ENCODE measurements at regions not wholly inside any gene's neighbourhood (a gene's known extent, or its start where the extent isn't known, plus 50 kb on each side); places are given as distances from the start of the nearest gene placed in this dataset.

GRCh38 chr21:38670861-38671260 lies 134.9 kb upstream of the ETS2 start:
- Histone ChIP-seq H2AFZ (ENCODE audit: low read depth, low read length) (no peak overlapping the region), H3K9me3 (ENCODE audit: insufficient read depth, low read length, severe bottlenecking) (no peaks in the 10 kb centered on the region), H3K27me3 (ENCODE audit: insufficient read depth, low read length, poor library complexity) (no peaks in the 10 kb centered on the region), H3K4me2 (ENCODE audit: insufficient read depth, low read length) (no peak overlapping the region), H3K4me1 (ENCODE audit: insufficient read depth, low read length) (no peaks in the 10 kb centered on the region), H3K27ac (ENCODE audit: low read length) (no peak overlapping the region), H3K9ac (ENCODE audit: low read depth, low read length) (no peak overlapping the region), H3K36me3 (ENCODE audit: insufficient read depth, low read length) (no peaks in the 10 kb centered on the region), H3K4me3 (ENCODE audit: low read depth in 1 of 2, low read length in 2 of 2) (no peak overlapping the region), H4K20me1 (ENCODE audit: insufficient read depth, low read length) (no peaks in the 10 kb centered on the region), H3K79me2 (ENCODE audit: insufficient read depth, low read length) (no peaks in the 10 kb centered on the region)
- TF ChIP-seq CTCF (IDR thresholded peaks at IDR 0.05; ENCODE audit: borderline replicate concordance, extremely low read depth, low read length, poor library complexity, severe bottlenecking) (no peak), EZH2 (IDR thresholded peaks at IDR 0.05; ENCODE audit: borderline replicate concordance, low read depth, low read length, severe bottlenecking) (no peak)
- ATAC-seq (ENCODE audit: insufficient read depth, low read depth): no peak
- no peak for DNase-seq

GRCh38 chr21:38671773-38672172 lies 134.0 kb upstream of the ETS2 start:
- no peak for ATAC-seq (ENCODE audit: insufficient read depth, low read depth)

GRCh38 chr21:38675182-38675824 lies 130.4 kb upstream of the ETS2 start:
- ATAC-seq (ENCODE audit: insufficient read depth, low read depth) (no peak), DNase-seq (no peak)
- Histone ChIP-seq H3K9me3 (ENCODE audit: insufficient read depth, low read length, severe bottlenecking) (no peaks in the 10 kb centered on the region), H3K79me2 (ENCODE audit: insufficient read depth, low read length) (no peaks in the 10 kb centered on the region), H3K4me1 (ENCODE audit: insufficient read depth, low read length) (no peaks in the 10 kb centered on the region), H3K27ac (ENCODE audit: low read length) (no peak overlapping the region), H2AFZ (ENCODE audit: low read depth, low read length) (no peak overlapping the region), H4K20me1 (ENCODE audit: insufficient read depth, low read length) (no peaks in the 10 kb centered on the region), H3K27me3 (ENCODE audit: insufficient read depth, low read length, poor library complexity) (no peaks in the 10 kb centered on the region), H3K36me3 (ENCODE audit: insufficient read depth, low read length) (no peaks in the 10 kb centered on the region), H3K4me2 (ENCODE audit: insufficient read depth, low read length) (no peak overlapping the region), H3K9ac (ENCODE audit: low read depth, low read length) (no peak overlapping the region), H3K4me3 (ENCODE audit: low read depth in 1 of 2, low read length in 2 of 2) (no peak overlapping the region)
- TF ChIP-seq EZH2 (IDR thresholded peaks at IDR 0.05; ENCODE audit: borderline replicate concordance, low read depth, low read length, severe bottlenecking) (no peak), CTCF (IDR thresholded peaks at IDR 0.05; ENCODE audit: borderline replicate concordance, extremely low read depth, low read length, poor library complexity, severe bottlenecking) (no peak)

More at GRCh38 chr21:38671773-38672172, 134.0 kb upstream of the ETS2 start:
- Histone ChIP-seq H3K9me3 (ENCODE audit: insufficient read depth, low read length, severe bottlenecking) (no peaks in the 10 kb centered on the region), H3K79me2 (ENCODE audit: insufficient read depth, low read length) (no peaks in the 10 kb centered on the region), H2AFZ (ENCODE audit: low read depth, low read length) (no peak overlapping the region), H3K9ac (ENCODE audit: low read depth, low read length) (no peak overlapping the region), H3K27ac (ENCODE audit: low read length) (no peak overlapping the region), H4K20me1 (ENCODE audit: insufficient read depth, low read length) (no peaks in the 10 kb centered on the region), H3K4me1 (ENCODE audit: insufficient read depth, low read length) (no peaks in the 10 kb centered on the region), H3K27me3 (ENCODE audit: insufficient read depth, low read length, poor library complexity) (no peaks in the 10 kb centered on the region), H3K4me3 (ENCODE audit: low read depth in 1 of 2, low read length in 2 of 2) (no peak overlapping the region), H3K36me3 (ENCODE audit: insufficient read depth, low read length) (no peaks in the 10 kb centered on the region), H3K4me2 (ENCODE audit: insufficient read depth, low read length) (no peak overlapping the region)
- no peak for TF ChIP-seq CTCF (IDR thresholded peaks at IDR 0.05; ENCODE audit: borderline replicate concordance, extremely low read depth, low read length, poor library complexity, severe bottlenecking)
- TF ChIP-seq EZH2 (IDR thresholded peaks at IDR 0.05; ENCODE audit: borderline replicate concordance, low read depth, low read length, severe bottlenecking): no peak
- no peak for DNase-seq

Data from DND-41 (cell line).